ENCODE measurements at regions not wholly inside any gene's neighbourhood (a gene's known extent, or its start where the extent isn't known, plus 50 kb on each side); places are given as distances from the start of the nearest gene placed in this dataset.

GRCh38 chr11:80569832-80570231 lies 1129.0 kb upstream of the TENM4 start:
- TF ChIP-seq CTCF (conservative IDR thresholded peaks at IDR 0.05 in 1 of 2, IDR thresholded peaks at IDR 0.05 in 1 of 2; ENCODE audit: extremely low read depth in 1 of 2, insufficient read depth in 1 of 2, low read depth in 1 of 2, low read length in 2 of 2) (no peak), EZH2 (IDR thresholded peaks at IDR 0.05; ENCODE audit: borderline replicate concordance, low read length) (no peak)

All from mammary epithelial cell (primary cell).